Endothelial cell of umbilical vein (primary cell): ENCODE measurements at regions not wholly inside any gene's neighbourhood (a gene's known extent, or its start where the extent isn't known, plus 50 kb on each side); places are given as distances from the start of the nearest gene placed in this dataset.

ENCODE experiments used
- CTCF ChIP-seq, 2 donors: IDR thresholded peaks; 1 replicate in 1 of 2; 2 replicates in 1 of 2; pipeline ENCODE4 v1.5.1; 2011; ENCODE audit warnings: low read length in 2 of 2, mild to moderate bottlenecking in 2 of 2, moderate library complexity in 2 of 2, control low read depth in 1 of 2, inconsistent platforms in 1 of 2, low read depth in 1 of 2; ENCODE audit not compliant: insufficient read depth in 1 of 2; ENCODE audit errors: extremely low read depth in 1 of 2
- EZH2 ChIP-seq: IDR thresholded peaks from 2 replicates; pipeline ENCODE4 v1.6.1; 2012; ENCODE audit warnings: borderline replicate concordance, low read depth, mild to moderate bottlenecking, moderate library complexity, low read length, inconsistent platforms; ENCODE audit not compliant: severe bottlenecking
- FOS ChIP-seq: IDR thresholded peaks from 2 replicates; pipeline ENCODE4 v1.6.1; 2011; ENCODE audit warnings: mild to moderate bottlenecking, low read length, moderate library complexity, borderline replicate concordance; ENCODE audit not compliant: insufficient read depth
- GATA2 ChIP-seq: IDR thresholded peaks from 2 replicates; pipeline ENCODE4 v1.7.0; 2011; ENCODE audit warnings: low read depth, mild to moderate bottlenecking, moderate library complexity, mixed read lengths, low read length; ENCODE audit not compliant: insufficient read length, insufficient read depth
- JUN ChIP-seq: IDR thresholded peaks from 2 replicates; pipeline ENCODE4 v1.6.1; 2011; ENCODE audit warnings: borderline replicate concordance, low read depth; ENCODE audit not compliant: insufficient read length, insufficient read depth
- MYC ChIP-seq: IDR thresholded peaks from one replicate; pipeline ENCODE4 v1.6.1; 2011; ENCODE audit warnings: mild to moderate bottlenecking, low read depth, low read length
- POLR2A ChIP-seq: IDR thresholded peaks from 2 replicates; pipeline ENCODE4 v1.6.1; 2012; ENCODE audit warnings: low read depth, mild to moderate bottlenecking, control low read depth, low read length
- POLR2AphosphoS5 ChIP-seq: IDR thresholded peaks from 2 replicates; pipeline ENCODE4 v1.6.1; 2012; ENCODE audit warnings: low read depth, mild to moderate bottlenecking, control low read depth, low read length, moderate library complexity; ENCODE audit not compliant: insufficient read depth
- TF ChIP-seq, protein P1 (sequence below): IDR thresholded peaks from 2 replicates; pipeline ENCODE4 v1.6.1; 2011; ENCODE audit not compliant: insufficient read depth, insufficient read length

DNA sequence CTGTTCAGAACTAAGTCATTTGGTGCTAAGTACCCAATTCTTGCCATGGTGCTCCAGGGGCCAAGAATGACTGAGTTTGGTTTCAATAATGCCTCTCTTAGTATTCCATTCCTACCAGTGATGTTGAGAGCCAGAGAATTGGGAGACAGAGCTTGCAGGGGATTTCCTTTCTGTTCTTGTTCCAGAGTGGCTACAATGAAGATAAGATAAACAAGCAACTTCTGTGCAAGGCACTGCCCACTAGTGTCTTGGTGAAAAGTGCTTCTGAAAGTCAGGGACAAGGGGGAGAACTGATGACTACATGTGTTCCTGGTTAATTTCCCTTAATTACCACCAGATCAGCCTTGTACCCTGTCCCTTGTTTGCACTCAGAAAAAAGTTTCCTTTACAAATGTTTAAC is 421.6 kb downstream of the BCKDHB start:
- no peak for TF ChIP-seq CTCF (IDR thresholded peaks at IDR 0.05; ENCODE audit: extremely low read depth in 1 of 2, insufficient read depth in 1 of 2, low read depth in 1 of 2, low read length in 2 of 2)
- TF ChIP-seq JUN = no peak
- no peak for TF ChIP-seq POLR2A
- no peak for TF ChIP-seq POLR2AphosphoS5
- TF ChIP-seq EZH2 = no peak
- no peak for TF ChIP-seq MYC
- TF ChIP-seq FOS = no peak
- TF ChIP-seq, protein P1, sequence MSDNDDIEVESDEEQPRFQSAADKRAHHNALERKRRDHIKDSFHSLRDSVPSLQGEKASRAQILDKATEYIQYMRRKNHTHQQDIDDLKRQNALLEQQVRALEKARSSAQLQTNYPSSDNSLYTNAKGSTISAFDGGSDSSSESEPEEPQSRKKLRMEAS = no peak
- no peak for TF ChIP-seq GATA2
